Suprapubic skin (tissue), 4 donors: ENCODE measurements at regions not wholly inside any gene's neighbourhood (a gene's known extent, or its start where the extent isn't known, plus 50 kb on each side); places are given as distances from the start of the nearest gene placed in this dataset.

Experiments used
- CTCF ChIP-seq, 2 donors: fragments of 200-600 bp in 1 of 2; fragments of 450-650 bp in 1 of 2; sonication (generic) in 1 of 2; IDR thresholded peaks; one replicate each; pipeline ENCODE4 v1.5.1; 2016 to 2019; ENCODE audit warnings: antibody characterized with exemption in 2 of 2, mild to moderate bottlenecking in 1 of 2, moderate library complexity in 1 of 2
- EP300 ChIP-seq: sonication (generic); formaldehyde crosslinking; IDR thresholded peaks from one replicate; pipeline ENCODE4 v1.6.1; 2017; ENCODE audit warnings: antibody characterized with exemption
- POLR2A ChIP-seq, 2 donors: fragments of 450-650 bp; IDR thresholded peaks; one replicate each; pipeline ENCODE4 v1.6.1; 2017; ENCODE audit warnings: antibody characterized with exemption in 2 of 2, mild to moderate bottlenecking in 2 of 2, moderate library complexity in 2 of 2
- POLR2AphosphoS5 ChIP-seq, 3 donors: sonication (generic); formaldehyde crosslinking; IDR thresholded peaks; one replicate each; pipeline ENCODE4 v1.6.1; 2017; ENCODE audit warnings: antibody characterized with exemption in 3 of 3

- TF ChIP-seq CTCF (IDR thresholded peaks at IDR 0.05), result no peak
- TF ChIP-seq POLR2A (IDR thresholded peaks at IDR 0.05), result no peak
- TF ChIP-seq POLR2AphosphoS5 (IDR thresholded peaks at IDR 0.05), result no peak
- no peak for TF ChIP-seq EP300
Observed at GRCh38 chr13:24093047-24093446, 67.5 kb upstream of the SPATA13 start.
